Epithelial cell of proximal tubule (primary cell): ENCODE measurements at regions not wholly inside any gene's neighbourhood (a gene's known extent, or its start where the extent isn't known, plus 50 kb on each side); places are given as distances from the start of the nearest gene placed in this dataset.

Source experiments
- DNase-seq: peaks from one replicate; pipeline ENCODE4 v3.0.0-alpha.2; 2011; ENCODE audit warnings: low read depth
- H3K4me3 ChIP-seq: 2 replicates; pipeline ENCODE4 v1.5.1; 2011; ENCODE audit warnings: low read depth, mild to moderate bottlenecking, low read length
- TF ChIP-seq, protein P1 (sequence below): conservative IDR thresholded peaks from 2 replicates; pipeline ENCODE4 v1.5.1; 2012; ENCODE audit warnings: low read depth, mild to moderate bottlenecking, low read length

DNA sequence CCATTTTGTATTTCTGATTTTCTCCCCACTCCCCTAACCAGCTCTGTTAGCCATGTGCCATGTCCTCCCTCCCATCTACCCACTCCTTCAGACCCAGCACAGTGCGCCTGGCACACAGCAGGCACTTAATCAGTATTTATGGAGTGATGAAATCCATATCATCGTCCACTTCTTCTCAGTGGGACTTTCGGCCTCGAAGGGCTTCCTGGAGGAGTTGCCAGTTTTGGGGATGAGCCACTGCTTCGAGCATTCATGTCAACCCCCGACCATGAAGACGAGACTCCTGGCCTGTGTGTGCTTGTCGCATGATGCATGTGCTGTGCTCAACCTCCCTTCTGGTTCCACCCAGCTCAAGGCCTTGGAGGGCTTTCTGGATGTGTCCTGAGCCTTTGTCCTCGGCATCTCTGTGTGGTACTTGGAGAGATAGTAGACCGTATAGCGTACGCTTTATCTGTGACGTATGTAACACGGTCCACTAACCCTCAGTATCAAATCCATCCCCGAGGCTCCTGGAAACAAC, 119.5 kb upstream of the RTL1 start:
- DNase-seq: no peak
- TF ChIP-seq, protein P1, sequence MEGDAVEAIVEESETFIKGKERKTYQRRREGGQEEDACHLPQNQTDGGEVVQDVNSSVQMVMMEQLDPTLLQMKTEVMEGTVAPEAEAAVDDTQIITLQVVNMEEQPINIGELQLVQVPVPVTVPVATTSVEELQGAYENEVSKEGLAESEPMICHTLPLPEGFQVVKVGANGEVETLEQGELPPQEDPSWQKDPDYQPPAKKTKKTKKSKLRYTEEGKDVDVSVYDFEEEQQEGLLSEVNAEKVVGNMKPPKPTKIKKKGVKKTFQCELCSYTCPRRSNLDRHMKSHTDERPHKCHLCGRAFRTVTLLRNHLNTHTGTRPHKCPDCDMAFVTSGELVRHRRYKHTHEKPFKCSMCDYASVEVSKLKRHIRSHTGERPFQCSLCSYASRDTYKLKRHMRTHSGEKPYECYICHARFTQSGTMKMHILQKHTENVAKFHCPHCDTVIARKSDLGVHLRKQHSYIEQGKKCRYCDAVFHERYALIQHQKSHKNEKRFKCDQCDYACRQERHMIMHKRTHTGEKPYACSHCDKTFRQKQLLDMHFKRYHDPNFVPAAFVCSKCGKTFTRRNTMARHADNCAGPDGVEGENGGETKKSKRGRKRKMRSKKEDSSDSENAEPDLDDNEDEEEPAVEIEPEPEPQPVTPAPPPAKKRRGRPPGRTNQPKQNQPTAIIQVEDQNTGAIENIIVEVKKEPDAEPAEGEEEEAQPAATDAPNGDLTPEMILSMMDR: no peak
- H3K4me3 ChIP-seq: no peak overlapping the region

- TF ChIP-seq, protein P1: no peak
Observed at GRCh38 chr14:101024686-101025085, 121.2 kb upstream of the RTL1 start.

DNA sequence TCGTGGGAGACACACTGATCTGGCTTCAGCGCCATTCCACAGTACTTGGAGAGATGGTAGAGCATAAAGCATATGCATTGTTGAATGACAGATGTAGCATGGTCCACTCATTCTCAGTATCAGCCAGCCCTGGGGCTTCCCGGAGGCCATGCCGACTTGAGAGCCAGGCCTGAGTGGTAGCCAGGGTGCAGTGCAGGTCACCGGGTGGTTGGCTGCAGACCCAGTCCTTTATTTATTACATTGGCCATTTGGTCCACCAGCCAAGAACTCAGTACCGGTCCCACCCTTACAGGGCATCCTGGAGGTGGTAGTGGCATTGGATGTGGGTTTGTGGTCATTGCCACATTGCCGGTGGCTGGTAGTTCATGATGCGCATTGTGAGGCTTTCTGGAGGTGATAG, 121.6 kb upstream of the RTL1 start:
- TF ChIP-seq, protein P1: no peak
- no peak for DNase-seq
- no peak overlapping the region for H3K4me3 ChIP-seq

More at GRCh38 chr14:101024686-101025085, 121.2 kb upstream of the RTL1 start:
- DNase-seq: no peak
- no peak overlapping the region for H3K4me3 ChIP-seq

DNA sequence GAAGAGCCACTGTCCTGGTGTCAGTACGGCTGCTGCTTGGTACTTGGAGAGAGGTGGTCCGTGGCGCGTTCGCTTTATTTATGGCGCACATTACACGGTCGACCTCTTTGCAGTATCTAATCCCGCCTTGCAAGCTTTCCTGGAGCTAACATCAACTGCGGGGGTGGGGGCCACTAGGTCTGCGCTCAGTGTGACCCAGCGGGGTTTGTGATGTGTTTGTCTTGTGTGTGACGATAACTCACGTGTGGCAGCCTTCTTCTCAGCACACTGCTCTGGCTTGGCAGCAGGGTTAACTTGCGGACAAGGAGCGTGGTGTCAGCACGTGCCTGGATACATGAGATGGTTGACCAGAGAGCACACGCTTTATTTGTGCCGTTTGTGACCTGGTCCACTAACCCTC, 122.2 kb upstream of the RTL1 start:
- DNase-seq: no peak
- H3K4me3 ChIP-seq: no peak overlapping the region
- TF ChIP-seq, protein P1: no peak

- no peak for DNase-seq
- TF ChIP-seq, protein P1: no peak
Observed at GRCh38 chr14:101026341-101026740, 122.8 kb upstream of the RTL1 start.

DNA sequence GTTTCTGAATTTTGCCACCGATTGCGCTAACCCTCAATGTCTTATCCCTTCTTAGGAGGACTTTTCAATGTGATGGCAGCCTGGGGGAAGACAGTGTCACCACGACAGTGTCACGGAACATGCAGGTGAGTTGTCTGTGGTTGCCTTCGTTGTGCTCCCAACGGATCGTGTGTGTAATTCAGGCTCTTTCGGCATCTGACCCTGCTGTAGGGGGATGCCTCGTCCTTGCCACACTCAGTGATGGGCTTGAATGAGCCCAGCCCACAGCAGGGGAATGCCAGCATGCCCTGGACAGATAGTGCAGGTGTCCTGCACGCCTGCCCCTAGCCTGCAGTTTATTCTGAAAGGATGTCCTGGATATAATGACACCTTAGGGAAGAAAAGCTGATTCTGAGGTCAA, 123.8 kb upstream of the RTL1 start:
- no peak for DNase-seq
- no peak overlapping the region for H3K4me3 ChIP-seq
- TF ChIP-seq, protein P1: no peak

More at GRCh38 chr14:101026341-101026740, 122.8 kb upstream of the RTL1 start:
- no peak overlapping the region for H3K4me3 ChIP-seq

- TF ChIP-seq, protein P1: no peak
- no peak overlapping the region for H3K4me3 ChIP-seq
- no peak for DNase-seq
Observed at GRCh38 chr14:101027966-101028365, 124.4 kb upstream of the RTL1 start.
